ENCODE measurements at regions not wholly inside any gene's neighbourhood (a gene's known extent, or its start where the extent isn't known, plus 50 kb on each side); places are given as distances from the start of the nearest gene placed in this dataset.

- TF ChIP-seq ZBTB20 (tag by site-specific recombination; IDR thresholded peaks at IDR 0.05) = no peak
- no peak for TF ChIP-seq CTCF (tag by site-specific recombination; IDR thresholded peaks at IDR 0.05)
- TF ChIP-seq TCF7L2 (IDR thresholded peaks at IDR 0.05; ENCODE audit: borderline replicate concordance, low read depth, low read length) = no peak
- TF ChIP-seq ZNF223 (tag by site-specific recombination; IDR thresholded peaks at IDR 0.05) = no peak
- no peak for TF ChIP-seq ZNF274 (IDR thresholded peaks at IDR 0.05; ENCODE audit: low read length)
- no peak for TF ChIP-seq ZNF274 (tag by site-specific recombination; IDR thresholded peaks at IDR 0.05; ENCODE audit: borderline replicate concordance)
- TF ChIP-seq SP2 (tag by site-specific recombination; IDR thresholded peaks at IDR 0.05) = no peak
- no peak for TF ChIP-seq ZNF140 (tag by site-specific recombination; IDR thresholded peaks at IDR 0.05)
- TF ChIP-seq REPIN1 (tag by site-specific recombination; IDR thresholded peaks at IDR 0.05; ENCODE audit: low read depth) = no peak
- no peak for TF ChIP-seq ZNF398 (tag by site-specific recombination; IDR thresholded peaks at IDR 0.05)
Observed at GRCh38 chr12:100720016-100720654, 74.4 kb upstream of the ANO4 start.
